ENCODE measurements at regions not wholly inside any gene's neighbourhood (a gene's known extent, or its start where the extent isn't known, plus 50 kb on each side); places are given as distances from the start of the nearest gene placed in this dataset.

DNA sequence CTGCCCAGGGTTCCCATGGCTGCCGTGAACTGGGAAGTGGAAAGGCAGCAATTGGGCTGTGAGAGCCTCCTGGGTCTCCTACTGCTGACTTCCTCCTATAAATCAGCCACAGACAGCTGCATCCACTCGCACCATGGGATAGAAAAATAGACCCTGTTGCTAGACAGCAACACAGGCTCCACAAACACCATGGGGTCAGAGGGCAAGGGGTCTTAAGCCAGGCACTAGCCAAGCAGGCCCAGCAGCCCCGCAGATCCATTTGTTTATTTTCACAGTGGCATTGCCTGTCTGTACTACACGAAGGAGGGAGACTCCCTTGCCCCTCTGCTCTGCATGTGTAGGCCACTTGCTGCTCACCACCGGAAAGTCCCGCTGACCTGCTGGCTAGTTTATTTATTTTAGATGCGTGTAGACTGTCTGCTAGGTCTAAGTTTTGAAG is 139.8 kb downstream of the DACT1 start:
- Histone ChIP-seq H3K4me3 (no peak overlapping the region), H3K27ac (no peak overlapping the region)

DNA sequence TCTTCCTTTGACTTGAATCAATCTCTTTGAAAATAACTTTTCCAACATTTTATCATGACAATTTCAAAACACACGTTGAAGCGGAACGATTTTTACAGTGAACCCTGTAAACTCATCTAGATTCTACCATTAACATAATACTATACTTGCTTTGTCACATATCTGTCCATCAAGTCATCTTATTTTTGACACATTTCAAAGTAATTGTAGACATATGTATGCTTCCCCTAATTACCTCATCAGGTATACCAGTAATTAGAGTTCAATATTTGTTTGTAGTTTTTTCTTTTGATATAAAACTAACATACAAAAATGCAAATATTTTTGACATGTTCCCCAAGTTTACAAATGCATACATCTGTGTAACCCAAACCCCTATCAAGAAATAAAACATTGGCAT is 140.4 kb downstream of the DACT1 start:
- Histone ChIP-seq H3K4me3 (no peak overlapping the region), H3K27ac (no peak overlapping the region)

DNA sequence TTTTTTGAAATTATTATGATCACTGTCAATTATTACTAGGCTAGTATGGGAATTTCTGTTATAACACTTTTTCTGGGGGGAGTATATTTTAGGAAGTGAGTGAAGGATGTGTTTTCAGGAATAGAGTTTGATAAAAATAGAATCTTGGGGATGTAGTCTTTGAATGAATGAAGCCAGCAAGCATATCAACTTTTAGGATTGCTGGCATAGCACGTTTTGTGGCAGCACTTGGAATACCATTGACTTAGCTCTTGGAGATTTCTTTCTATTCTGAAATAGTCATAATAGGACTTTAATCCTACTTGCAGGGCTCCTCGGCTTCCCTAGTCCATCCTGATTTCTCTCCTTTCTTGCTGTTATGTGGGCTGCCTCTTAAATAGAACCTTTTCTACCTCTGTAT is 141.6 kb downstream of the DACT1 start:
- no peak overlapping the region for H3K4me3 ChIP-seq
- no peak overlapping the region for H3K27ac ChIP-seq

DNA sequence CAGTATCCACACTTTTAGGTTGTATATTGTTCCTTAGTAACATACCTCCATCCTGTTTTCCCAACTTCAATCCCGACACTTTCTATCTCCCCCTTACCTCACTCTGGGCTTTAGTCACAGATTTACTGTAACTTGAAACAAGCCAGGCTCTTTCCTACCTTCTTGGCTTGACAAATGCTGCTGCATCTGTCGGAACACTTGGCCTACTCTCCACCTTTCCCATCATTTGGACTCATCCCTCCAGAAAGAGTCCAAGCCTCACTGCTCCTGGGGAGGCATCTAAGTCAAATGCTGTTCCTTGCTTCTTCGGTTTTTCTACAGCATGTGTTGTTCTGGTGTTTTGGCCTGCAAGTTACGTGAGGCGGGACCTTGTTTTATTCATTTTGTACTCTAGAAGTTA is 142.4 kb downstream of the DACT1 start:
- Histone ChIP-seq H3K4me3 (no peak overlapping the region), H3K27ac (no peak overlapping the region)

DNA sequence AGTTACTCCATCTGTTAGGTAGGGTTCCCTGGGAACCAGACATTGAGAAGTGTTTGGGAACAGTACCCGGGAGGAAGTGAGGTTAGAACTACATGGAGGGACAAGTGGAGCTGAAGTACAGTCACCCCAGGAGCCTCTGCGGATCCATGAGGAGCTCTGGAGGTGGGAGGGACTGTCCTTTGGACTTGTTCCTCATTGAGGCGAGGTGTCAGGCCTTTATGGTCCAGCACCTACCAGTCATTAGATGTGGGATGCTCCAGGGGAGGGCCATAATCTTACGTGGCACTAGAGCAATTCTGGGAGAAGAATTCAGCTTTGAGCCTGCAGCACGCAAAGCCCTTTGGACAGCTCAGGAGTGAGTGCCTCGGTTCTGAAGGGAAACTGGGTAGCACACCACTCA is 142.8 kb downstream of the DACT1 start:
- Histone ChIP-seq H3K4me3 (no peak overlapping the region), H3K27ac (no peak overlapping the region)

DNA sequence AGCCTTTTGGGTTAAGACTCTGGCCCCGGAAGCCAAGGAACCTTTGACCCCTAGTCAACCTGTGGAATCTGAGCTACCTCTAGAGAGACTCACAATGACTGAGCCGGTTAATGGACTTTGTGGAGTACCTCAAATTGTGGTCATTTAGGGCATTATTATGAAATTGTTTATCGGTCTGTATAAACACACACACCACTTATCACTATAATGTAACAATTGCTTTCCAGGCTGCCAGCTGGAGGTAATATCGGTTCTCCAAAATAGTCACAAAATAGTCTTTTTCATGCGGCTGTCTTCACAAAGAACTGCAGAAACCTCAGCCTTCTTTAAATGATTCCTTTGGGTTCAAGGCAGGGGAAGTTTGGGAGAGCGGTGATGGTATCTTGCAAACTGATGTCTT is 144.2 kb downstream of the DACT1 start:
- no peak overlapping the region for H3K4me3 ChIP-seq
- no peak overlapping the region for H3K27ac ChIP-seq

DNA sequence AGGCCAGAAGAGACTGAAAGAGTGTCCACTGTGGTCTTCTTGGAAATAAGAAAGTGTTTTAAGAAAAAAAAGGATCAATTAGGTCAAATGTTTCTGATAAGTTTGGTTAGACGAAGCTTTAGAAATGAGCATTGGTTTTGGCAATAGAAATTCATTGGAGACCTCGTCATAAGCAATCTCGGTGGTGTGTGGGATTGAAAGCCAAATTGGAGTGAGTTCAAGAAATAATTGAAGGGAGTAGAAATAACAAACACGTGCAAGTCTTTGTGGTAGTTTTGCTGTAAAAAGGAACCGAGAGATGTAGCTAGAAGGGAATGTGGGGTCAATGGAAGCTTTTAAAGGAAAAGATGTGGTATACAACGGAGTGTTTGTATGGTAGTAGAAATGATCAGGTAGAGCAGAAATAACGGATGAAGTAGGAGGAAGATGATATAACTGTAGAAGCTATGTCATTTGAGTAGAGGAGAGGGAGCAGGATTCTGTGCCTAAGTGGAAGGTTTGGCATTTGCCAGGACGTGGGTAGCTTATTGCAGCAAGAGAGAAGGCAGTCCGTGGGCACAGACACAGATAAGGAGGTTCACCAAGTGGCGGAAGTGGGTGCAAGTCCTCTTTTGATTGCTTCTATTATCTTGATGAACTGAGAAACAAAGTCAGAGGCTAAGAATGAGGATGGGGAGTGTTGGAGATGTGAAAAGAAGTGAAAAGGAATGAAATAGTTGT is 146.2 kb downstream of the DACT1 start:
- H3K27ac ChIP-seq = no peak overlapping the region
- H3K4me3 ChIP-seq = no peak overlapping the region

DNA sequence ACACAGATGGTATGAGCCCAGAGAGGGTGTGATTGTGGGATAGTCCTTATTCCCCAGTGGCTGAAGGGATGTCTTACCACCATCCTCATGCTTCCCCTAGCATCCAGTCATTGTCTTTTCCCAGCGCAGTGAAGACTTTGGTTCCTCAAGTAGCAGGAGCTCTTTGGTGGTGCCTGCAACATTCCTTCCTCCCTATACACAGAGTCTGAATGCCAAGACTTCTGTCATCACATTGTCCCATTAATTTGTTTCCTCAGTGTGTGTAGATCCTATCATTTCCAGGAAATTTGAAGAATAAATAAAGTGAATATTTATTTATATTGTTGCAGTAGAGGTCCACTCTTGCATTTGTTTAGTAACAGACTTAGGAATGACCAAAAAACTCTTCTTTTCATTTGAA is 147.2 kb downstream of the DACT1 start:
- Histone ChIP-seq H3K4me3 (no peak overlapping the region), H3K27ac (no peak overlapping the region)

DNA sequence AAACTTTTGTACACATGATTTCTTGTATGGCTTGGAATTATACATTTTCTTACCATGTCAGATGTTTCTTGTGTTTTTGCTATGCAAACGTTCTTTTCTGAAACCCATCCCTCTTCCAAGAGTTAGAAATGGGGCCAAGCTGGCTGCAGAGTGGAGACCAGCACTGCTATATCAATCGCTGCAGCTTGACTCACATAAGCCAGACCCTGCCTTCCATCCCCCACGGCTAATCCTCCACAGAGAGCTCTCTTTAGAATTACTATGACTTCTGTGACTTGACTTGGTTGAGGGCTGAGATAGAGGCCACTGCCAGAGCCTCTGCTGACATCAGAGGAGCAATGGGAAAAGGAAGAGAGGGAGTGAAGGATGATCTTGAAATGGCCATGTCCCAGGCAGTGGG is 147.9 kb downstream of the DACT1 start:
- no peak overlapping the region for H3K27ac ChIP-seq
- no peak overlapping the region for H3K4me3 ChIP-seq

DNA sequence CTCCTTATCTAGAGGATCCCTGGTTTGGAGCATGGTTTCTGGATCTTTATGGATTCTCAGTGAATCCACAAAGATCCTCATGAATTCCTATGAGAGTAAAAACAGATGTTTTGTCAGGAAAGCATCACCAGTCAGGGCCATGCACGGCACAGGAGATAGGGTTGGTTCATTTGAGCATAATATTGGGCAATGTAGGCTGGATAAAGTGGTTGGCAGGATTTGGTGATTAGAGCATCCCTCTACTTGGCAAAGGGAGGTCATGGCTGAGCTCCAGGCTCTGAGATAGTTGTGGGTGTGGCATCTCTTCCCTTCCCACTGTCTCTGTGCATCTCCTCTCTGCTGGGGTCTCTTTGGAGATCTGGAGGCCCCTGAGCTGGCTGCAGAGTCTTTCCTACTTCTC is 149.8 kb downstream of the DACT1 start:
- Histone ChIP-seq H3K27ac (no peak overlapping the region), H3K4me3 (no peak overlapping the region)

DNA sequence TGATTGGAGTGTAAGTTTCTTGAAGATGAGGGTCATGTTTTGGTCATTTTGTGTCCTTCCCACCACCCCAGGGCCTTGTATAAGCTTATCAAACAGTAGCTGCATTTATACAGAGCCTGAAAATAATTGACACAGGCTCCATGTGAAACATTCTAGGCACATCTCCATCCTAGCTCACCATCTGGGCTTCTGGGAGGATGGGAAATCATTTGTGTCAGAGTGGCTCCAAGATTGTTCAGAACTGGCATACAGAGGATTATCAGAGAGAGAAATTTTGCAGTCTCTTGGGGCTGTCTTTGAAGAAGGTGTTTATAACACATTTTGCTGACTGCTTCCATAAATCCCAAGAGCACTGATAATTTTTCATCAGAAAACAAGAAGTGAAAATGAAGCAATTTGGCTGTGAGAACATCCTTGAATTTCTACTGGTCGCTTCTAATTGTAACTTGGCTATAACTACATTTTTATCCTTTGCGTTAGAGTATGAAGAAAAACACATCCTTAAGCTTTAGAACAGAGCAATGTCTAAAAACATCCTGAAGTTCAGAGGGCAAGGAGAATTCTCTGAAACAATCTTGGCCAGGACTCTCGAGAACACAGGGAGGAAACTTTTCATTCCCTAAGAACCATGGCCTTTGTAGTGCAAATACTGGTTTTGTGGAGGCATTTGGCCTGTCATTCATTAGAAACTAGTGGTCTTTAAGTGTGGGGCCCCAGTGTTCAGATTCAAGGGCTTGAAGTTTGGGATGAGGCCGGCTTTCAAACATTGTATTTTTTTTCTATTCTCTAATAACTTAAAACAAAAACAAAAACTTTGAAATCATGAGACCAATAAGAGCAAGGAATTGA is 151.1 kb downstream of the DACT1 start:
- H3K27ac ChIP-seq = no peak overlapping the region

DNA sequence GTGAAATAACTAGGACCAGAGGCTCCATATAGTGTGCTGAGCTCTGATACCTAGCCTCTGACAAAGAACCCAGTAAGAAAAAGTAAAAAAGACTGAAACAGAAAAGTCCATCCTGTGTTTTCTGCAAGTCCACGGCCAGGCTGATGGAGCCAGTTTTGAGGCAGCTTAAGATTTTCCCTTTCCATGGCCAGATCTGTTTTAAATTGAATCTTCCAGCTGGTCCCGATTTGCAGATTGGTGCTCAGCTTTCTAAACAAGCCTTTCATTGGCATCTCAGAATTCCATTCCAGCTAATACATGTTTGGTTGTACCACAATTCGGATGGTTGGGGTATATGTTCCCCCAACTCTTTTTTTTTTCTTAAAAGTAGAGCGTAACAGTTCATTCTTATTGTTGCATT is 152.0 kb downstream of the DACT1 start:
- Histone ChIP-seq H3K4me3 (no peak overlapping the region), H3K27ac (no peak overlapping the region)

More for the DNA sequence above, 151.1 kb downstream of the DACT1 start:
- no peak overlapping the region for H3K4me3 ChIP-seq

DNA sequence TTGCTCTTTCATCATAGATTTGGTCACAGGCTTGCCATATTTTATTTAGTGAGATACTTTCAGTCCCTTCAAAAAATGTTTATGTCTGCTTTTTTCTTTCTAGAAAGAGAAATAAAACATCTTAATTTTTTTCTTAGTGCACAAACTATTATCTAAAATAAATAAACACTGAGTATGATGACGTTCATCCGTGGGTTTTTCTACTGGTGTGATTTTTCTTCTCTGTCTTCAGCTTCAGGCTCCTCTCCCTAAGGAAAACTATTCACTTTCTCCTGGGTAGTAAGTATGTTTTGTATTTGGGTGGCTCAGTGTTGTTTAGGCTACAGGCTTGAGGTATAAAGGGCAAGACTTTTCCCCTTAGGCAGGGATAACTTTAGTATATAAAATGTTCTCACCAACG is 154.7 kb downstream of the DACT1 start:
- H3K4me3 ChIP-seq = no peak overlapping the region
- no peak overlapping the region for H3K27ac ChIP-seq

DNA sequence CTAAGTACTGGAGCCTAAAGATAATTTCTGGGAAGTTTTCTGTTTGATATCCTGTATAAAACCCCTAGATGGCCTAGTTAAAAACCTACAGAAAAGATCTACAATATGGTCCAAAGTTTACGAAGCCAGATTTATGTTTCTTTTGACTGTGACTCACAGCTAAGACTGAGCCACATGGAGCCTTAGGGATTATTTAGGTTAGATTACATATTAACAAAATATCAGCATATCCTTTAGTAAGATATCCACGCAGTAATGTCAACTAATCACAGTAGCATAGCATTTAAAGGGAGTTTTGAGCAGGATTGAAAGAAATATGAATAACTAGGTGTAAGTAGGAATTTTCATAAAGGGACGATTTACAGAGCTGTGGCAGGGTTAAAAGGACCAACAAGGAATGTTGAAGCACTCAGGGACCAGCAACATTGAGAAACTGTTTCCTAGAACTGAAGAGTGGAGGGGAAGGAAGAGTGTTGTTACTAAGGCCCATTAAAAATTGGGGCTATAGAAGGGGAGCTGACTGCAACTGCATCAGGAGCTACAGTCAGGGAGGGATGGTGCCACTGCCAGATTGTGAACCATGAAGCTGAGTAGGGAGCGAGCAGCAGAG is 155.5 kb downstream of the DACT1 start:
- Histone ChIP-seq H3K27ac (no peak overlapping the region), H3K4me3 (no peak overlapping the region)

DNA sequence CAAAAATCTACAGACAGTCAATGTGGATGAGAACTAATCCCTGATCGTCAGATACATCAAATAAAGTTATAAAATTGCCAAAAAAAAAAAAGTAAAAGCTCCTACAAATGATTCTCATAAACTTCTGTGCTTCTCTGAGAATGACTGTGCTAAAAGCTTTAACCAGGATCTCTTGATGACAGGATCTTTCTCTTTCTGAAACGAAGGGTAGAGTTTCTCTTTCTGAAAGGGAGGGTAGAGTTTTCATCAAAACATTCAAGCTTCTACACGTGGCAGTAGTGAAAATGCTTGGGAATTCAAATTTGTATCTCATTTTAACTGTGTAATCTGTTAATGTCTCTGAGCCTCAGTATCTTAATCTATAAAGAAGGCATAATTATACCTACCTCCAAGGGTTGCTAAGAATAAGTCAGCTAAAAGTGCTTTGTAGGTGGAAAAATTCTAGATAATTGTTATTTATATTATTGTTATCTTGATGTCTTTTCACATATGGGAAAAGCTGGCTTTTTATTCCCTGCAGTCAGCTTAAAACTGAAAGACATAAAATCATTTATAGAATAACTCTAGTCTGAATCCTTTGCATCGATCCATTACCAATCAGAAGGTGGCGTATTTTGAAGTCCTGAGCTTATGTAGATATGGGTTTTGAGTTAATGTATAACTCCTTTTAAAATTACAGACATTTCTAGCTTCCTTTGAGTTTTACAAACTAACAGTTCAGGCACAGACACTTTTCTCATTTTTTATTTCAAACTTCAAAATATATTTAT is 157.4 kb downstream of the DACT1 start:
- Histone ChIP-seq H3K4me3 (no peak overlapping the region), H3K27ac (no peak overlapping the region)

DNA sequence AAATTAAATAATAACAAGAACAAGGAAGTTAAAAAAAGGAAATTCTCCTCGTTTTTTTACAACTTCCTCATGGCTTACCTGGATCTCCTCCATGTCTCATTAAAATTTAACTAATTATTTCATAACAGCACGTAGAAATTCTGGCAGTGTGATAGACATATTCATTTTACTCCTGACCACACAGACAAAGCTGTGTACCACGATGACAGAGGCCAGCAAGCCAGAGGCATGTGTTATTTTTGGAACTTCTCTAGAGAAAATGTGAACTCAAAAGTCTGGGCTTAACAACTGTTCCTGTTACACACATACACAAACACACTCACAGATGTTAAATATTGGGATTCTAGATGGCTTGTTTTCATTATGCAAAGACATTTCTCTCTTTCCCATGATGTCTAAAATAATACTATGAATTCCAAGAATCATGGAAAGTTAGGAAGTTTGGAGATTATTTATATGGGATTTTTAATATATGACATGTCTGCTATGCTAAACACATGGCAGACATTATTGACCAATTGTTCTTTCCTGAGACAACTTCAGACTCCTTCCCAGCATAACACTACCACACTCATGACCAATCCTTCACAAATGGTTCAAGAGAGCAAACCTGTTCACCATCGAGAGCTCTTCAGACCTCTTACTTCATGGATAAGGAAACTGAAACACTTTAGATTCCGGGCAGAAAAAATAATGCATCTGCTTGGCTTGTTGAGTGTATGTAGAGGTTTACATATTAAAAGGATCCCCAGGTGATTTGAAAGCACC is 158.7 kb downstream of the DACT1 start:
- H3K4me3 ChIP-seq = no peak overlapping the region
- H3K27ac ChIP-seq = no peak overlapping the region

DNA sequence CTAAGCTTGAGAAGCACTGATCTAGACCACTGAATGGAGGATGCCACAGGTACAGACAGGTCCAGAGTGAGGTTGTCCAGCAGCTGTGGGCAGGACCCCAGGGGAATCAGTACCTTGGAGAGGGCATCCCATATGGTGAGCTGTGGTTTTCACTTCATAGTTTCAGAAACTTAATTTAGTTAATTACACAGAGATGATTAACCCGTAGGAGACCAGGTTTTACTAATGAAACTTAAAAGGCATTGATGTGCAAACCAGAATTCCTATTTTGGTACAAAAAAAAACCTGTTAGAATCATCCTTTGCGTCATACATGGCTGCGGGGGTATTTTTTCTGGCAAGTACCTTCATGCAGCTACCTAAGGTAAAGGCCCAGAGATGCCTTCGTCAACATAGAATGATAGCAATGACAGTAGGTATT is 159.3 kb downstream of the DACT1 start:
- no peak overlapping the region for H3K27ac ChIP-seq
- no peak overlapping the region for H3K4me3 ChIP-seq

DNA sequence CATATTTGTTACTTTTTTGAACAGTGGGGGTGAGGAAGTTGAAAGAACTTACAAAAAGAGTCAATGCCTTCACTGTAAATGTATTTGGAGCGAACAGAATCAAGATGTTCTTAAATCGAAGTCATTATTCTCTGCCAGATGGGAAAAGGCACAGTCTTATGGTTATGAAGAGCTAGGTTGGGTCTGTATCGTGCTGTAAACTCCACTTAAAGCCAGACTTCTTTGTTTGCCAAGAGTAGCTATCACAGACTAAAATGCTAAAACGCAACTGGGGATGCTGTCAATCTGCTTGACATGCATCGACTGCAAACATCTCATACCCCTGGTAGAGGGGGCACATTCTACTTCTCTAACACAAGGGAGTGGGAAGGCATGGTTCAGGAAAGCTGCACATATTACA is 160.4 kb downstream of the DACT1 start:
- H3K27ac ChIP-seq = no peak overlapping the region
- H3K4me3 ChIP-seq = no peak overlapping the region

DNA sequence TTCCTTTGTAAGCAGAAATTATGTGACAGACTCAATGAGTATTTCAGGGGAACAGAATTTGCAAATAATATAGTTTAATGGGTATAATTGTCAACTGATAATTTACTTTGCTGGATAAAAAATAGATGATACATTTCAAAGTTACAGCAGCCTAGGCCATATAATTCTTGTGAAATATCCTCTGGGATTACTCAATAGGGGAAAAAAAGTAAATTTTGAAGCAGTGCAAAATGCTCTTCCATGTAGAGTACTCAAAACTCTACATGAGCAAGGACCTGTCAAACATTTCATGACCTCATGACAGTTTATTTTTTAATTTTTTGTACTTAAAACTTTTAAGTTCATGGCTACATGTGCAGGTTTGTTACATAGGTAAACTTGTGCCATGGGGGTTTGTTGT is 163.3 kb downstream of the DACT1 start:
- no peak overlapping the region for H3K4me3 ChIP-seq
- no peak overlapping the region for H3K27ac ChIP-seq

DNA sequence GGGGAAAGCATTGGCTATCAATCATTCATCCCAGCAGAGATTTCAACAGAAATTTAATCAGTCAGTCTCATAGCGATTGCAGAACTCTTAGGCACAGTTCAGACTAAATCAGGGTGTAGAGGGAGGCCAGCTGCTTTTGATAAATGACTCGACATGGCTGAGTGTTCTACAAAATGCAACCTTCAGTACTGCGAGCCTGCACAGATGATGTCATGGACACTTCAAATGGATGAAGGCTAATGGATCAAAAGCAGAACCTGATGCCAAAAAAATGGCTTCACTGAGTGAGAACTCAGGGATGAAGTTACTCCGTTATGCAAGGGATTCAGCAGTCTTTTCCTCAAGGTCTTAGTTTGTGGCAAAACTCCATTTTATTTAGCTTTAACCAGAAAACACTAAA is 167.3 kb downstream of the DACT1 start:
- Histone ChIP-seq H3K27ac (no peak overlapping the region), H3K4me3 (no peak overlapping the region)
